B cell (primary cell): ENCODE measurements at regions not wholly inside any gene's neighbourhood (a gene's known extent, or its start where the extent isn't known, plus 50 kb on each side); places are given as distances from the start of the nearest gene placed in this dataset.

ENCODE experiments used
- ATAC-seq: fragments of 200-7000 bp; cut with Tn5 transposase; one replicate; pipeline ENCODE4 v1.10.0; 2021; ENCODE audit warnings: low read depth, mild to moderate bottlenecking, moderate number of reproducible peaks, moderate library complexity
- CTCF ChIA-PET: fragments of 350-600 bp; sonication (Branson Sonifier 250); formaldehyde crosslinking; loops from one replicate; lab custom pipeline; 2021; ENCODE audit warnings: antibody characterized with exemption, inconsistent platforms; lab: Charles Lee
- POLR2A ChIA-PET: fragments of 350-600 bp; sonication (Branson Sonifier 250); formaldehyde crosslinking; loops from one replicate; lab custom pipeline; 2021; ENCODE audit warnings: antibody characterized with exemption; lab: Charles Lee
- DNase-seq: peaks from one replicate; pipeline ENCODE4 v3.0.0; 2013
- H2AFZ ChIP-seq: 2 replicates; pipeline ENCODE4 v1.6.1; 2012; ENCODE audit warnings: mild to moderate bottlenecking, low read depth, low read length; ENCODE audit not compliant: insufficient read depth, poor library complexity, severe bottlenecking
- H3K27ac ChIP-seq, 2 donors: 1 replicate in 1 of 2; 2 replicates in 1 of 2; pipeline ENCODE4 v1.5.1; 2012 to 2013; ENCODE audit warnings: low read length in 2 of 2, mild to moderate bottlenecking in 2 of 2, moderate library complexity in 1 of 2
- H3K27me3 ChIP-seq, 4 experiments: fragments of 200-600 bp in 1 of 4; sonication (generic) in 1 of 4; replicated peaks in 1 of 4; 1 replicate in 2 of 4; 2 replicates in 2 of 4; pipeline versions ENCODE4 v1.6.1 to v1.7.0; 2013 to 2016; ENCODE audit warnings: low read length in 3 of 4, mild to moderate bottlenecking in 2 of 4, mixed read lengths in 1 of 4, moderate library complexity in 1 of 4; ENCODE audit not compliant: insufficient read depth in 4 of 4, control insufficient read depth in 3 of 4; ENCODE audit errors: control extremely low read depth in 1 of 4
- H3K36me3 ChIP-seq, 2 experiments: replicated peaks in 1 of 2; 1 replicate in 1 of 2; 2 replicates in 1 of 2; pipeline versions ENCODE4 v1.6.1 to v1.7.1; 2013; ENCODE audit warnings: low read length in 1 of 2; ENCODE audit not compliant: insufficient read depth in 2 of 2, control insufficient read depth in 1 of 2; ENCODE audit errors: control extremely low read depth in 1 of 2, extremely low read depth in 1 of 2
- H3K4me1 ChIP-seq, 2 donors: fragments of 200-600 bp in 1 of 2; sonication (generic) in 1 of 2; 1 replicate in 1 of 2; 2 replicates in 1 of 2; pipeline versions ENCODE4 v1.5.1 to v1.6.1; 2013 to 2017; ENCODE audit warnings: low read length in 2 of 2; ENCODE audit not compliant: control insufficient read depth in 2 of 2, insufficient read depth in 2 of 2
- H3K4me2 ChIP-seq: replicated peaks from 2 replicates; pipeline ENCODE3; 2012; ENCODE audit warnings: mild to moderate bottlenecking, low read depth, low read length; ENCODE audit not compliant: poor library complexity, severe bottlenecking
- H3K4me3 ChIP-seq, 5 experiments: fragments of 200-600 bp in 1 of 5; sonication (generic) in 1 of 5; 1 replicate in 3 of 5; 2 replicates in 2 of 5; pipeline versions ENCODE4 v1.5.1 to v1.7.0; 2011 to 2016; ENCODE audit warnings: low read length in 4 of 5, mild to moderate bottlenecking in 4 of 5, low read depth in 2 of 5, control low read depth in 1 of 5, moderate library complexity in 1 of 5; ENCODE audit not compliant: insufficient read depth in 1 of 5; ENCODE audit errors: control extremely low read depth in 1 of 5, extremely low read depth in 1 of 5
- H3K79me2 ChIP-seq: fragments of 200-600 bp; sonication (generic); one replicate; pipeline ENCODE4 v1.6.0; 2016; ENCODE audit warnings: low read length; ENCODE audit not compliant: control insufficient read depth, insufficient read depth
- H3K9ac ChIP-seq: fragments of 200-600 bp; sonication (generic); 2 replicates; pipeline ENCODE4 v1.6.1; 2017; ENCODE audit warnings: mild to moderate bottlenecking, low read length, moderate library complexity
- H3K9me3 ChIP-seq, 3 donors: one replicate each; pipeline versions ENCODE4 v1.6.1 to v1.7.1; 2013; ENCODE audit warnings: low read length in 2 of 3; ENCODE audit not compliant: control insufficient read depth in 2 of 3, insufficient read depth in 1 of 3; ENCODE audit errors: control extremely low read depth in 1 of 3
- H4K20me1 ChIP-seq: 2 replicates; pipeline ENCODE4 v1.6.0; 2012; ENCODE audit warnings: mild to moderate bottlenecking, low read length; ENCODE audit not compliant: insufficient read depth, control insufficient read depth, poor library complexity, severe bottlenecking
- H3K27ac Mint-ChIP-seq: one replicate; pipeline ENCODE4 v1.8.0; 2021; ENCODE audit warnings: mixed read lengths
- H3K27me3 Mint-ChIP-seq: one replicate; pipeline ENCODE4 v1.8.0; 2021; ENCODE audit warnings: mixed read lengths
- H3K4me1 Mint-ChIP-seq: one replicate; pipeline ENCODE4 v1.8.0; 2021; ENCODE audit warnings: mixed read lengths
- H3K4me3 Mint-ChIP-seq: one replicate; pipeline ENCODE4 v1.8.0; 2021; ENCODE audit warnings: mixed read lengths
- H3K9me3 Mint-ChIP-seq: one replicate; pipeline ENCODE4 v1.8.0; 2022; ENCODE audit warnings: mixed read lengths; ENCODE audit not compliant: insufficient read depth
- CTCF ChIP-seq: fragments of 200-600 bp; IDR thresholded peaks from one replicate; pipeline ENCODE4 v1.8.0; 2022; ENCODE audit warnings: antibody characterized with exemption, mild to moderate bottlenecking
- EZH2 ChIP-seq: IDR thresholded peaks from 2 replicates; pipeline ENCODE4 v1.6.1; 2012; ENCODE audit warnings: borderline replicate concordance, low read depth, mild to moderate bottlenecking, moderate library complexity, low read length; ENCODE audit not compliant: insufficient read depth, poor library complexity, severe bottlenecking
- WGBS: methylation state at CpG from one replicate; pipeline ENCODE4 v1.1.5; 2013; ENCODE audit warnings: missing lambda C conversion rate; ENCODE audit not compliant: insufficient coverage; 5-methylcytosine and 5-hydroxymethylcytosine counted together
- intact Hi-C: fragments of 100-400 bp; cut with micrococcal nuclease; formaldehyde crosslinking; loops from one replicate; pipeline ENCODE4 v1.10.0; 2022

DNA sequence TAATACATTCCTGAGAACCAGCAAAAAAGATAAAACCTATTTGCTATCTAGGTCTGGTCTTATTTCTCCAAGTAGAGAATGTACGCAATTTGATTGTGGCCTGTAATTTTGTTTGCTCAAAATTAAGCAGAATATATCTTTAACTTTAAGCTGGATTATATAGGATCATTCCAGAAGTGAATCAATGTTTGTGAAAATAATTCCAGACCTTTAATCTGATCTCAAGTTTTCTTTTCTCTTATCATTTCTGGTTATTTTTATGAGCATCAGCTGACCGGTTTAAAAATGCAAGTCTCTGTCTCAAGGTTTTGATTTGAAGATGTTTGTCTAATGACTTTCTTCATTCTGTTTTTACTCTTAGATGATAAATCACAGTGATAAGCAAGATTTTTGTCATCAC, 997.9 kb upstream of the FLRT2 start:
- no peak overlapping the region for H2AFZ ChIP-seq
- no peaks in the 10 kb centered on the region for H3K27me3 Mint-ChIP-seq
- intact Hi-C loops, result no loop called here
- ATAC-seq (no peak), DNase-seq (no peak)
- no peak for TF ChIP-seq EZH2
- TF ChIP-seq CTCF, result no peak
- no peak overlapping the region for H3K4me2 ChIP-seq
- no peak overlapping the region for H3K4me3 ChIP-seq
- no peaks in the 10 kb centered on the region for H3K4me1 Mint-ChIP-seq
- H3K9me3 Mint-ChIP-seq, result no peaks in the 10 kb centered on the region
- WGBS, result no CpG with 5 or more reads among the region's 2 CpGs
- H4K20me1 ChIP-seq, result no peaks in the 10 kb centered on the region
- H3K27ac ChIP-seq, result no peak overlapping the region
- no peaks in the 10 kb centered on the region for H3K4me1 ChIP-seq
- ChIA-PET POLR2A (no interaction called here), CTCF (no interaction called here)
- no peaks in the 10 kb centered on the region for H3K27me3 ChIP-seq
- no peak overlapping the region for H3K27ac Mint-ChIP-seq
- no peaks in the 10 kb centered on the region for H3K79me2 ChIP-seq
- no peaks in the 10 kb centered on the region for H3K36me3 ChIP-seq
- H3K4me3 Mint-ChIP-seq, result no peak overlapping the region
- H3K9me3 ChIP-seq, result no peaks in the 10 kb centered on the region
- no peak overlapping the region for H3K9ac ChIP-seq

- Mint-ChIP-seq H3K4me1 (no peaks in the 10 kb centered on the region), H3K27me3 (no peaks in the 10 kb centered on the region), H3K4me3 (no peak overlapping the region), H3K9me3 (no peaks in the 10 kb centered on the region), H3K27ac (no peak overlapping the region)
- Histone ChIP-seq H3K4me1 (no peaks in the 10 kb centered on the region), H3K27me3 (no peaks in the 10 kb centered on the region), H4K20me1 (no peaks in the 10 kb centered on the region), H3K4me2 (no peak overlapping the region), H3K4me3 (no peak overlapping the region), H3K36me3 (no peaks in the 10 kb centered on the region), H3K27ac (no peak overlapping the region), H3K9ac (no peak overlapping the region), H3K79me2 (no peaks in the 10 kb centered on the region), H2AFZ (no peak overlapping the region), H3K9me3 (no peaks in the 10 kb centered on the region)
- 95% methylated on average over 2 of the region's 3 CpGs for WGBS
- ChIA-PET POLR2A (no interaction called here), CTCF (no interaction called here)
- TF ChIP-seq CTCF (no peak), EZH2 (no peak)
- ATAC-seq (no peak), DNase-seq (no peak)
- intact Hi-C loops, result no loop called here
Observed at GRCh38 chr14:84533181-84533725, 996.7 kb upstream of the FLRT2 start.
